Inflammatory macrophage treated with lipopolysaccharide for 1 hour (primary cell): ENCODE measurements at regions not wholly inside any gene's neighbourhood (a gene's known extent, or its start where the extent isn't known, plus 50 kb on each side); places are given as distances from the start of the nearest gene placed in this dataset.

ENCODE experiments used
- DNase-seq, 2 donors: peaks; one replicate each; pipeline ENCODE4 v3.0.0-alpha.2; 2020 to 2022

DNA sequence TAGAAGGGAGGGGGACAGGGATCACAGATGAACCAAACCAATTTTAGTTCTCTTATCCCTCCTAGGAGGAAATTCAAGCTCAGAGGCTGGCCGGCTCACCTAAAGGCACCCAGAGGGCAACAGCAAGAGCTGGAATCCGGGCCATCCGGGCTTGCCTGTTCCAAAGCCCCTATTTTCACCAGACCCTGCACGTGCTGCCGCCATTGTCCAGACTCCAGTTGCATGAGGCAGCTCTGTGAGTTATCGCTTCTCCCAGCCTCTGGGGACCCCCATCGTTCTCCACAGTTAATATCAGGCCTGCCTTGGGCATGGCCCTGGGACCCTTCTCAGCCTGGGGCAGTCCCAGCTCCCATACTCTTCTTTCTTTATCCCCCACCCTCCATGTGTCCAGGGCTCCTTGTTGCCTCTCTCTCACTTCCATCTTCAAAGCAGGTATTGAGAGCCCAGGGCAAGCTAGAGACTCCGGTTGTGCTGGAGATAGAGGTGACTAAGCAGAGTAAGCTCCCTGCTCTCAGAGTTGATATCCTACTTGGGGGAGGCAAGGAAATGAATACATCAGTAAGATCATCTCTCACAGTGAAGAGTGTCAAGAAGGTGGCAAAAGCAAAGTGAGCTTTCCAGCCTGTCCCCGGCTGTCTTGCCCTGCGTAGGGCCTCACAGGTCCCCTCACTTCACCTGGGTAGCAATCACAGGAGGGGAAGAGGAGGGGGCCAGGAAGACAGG lies 322.8 kb downstream of the UACA start:
- no peak for DNase-seq

GRCh38 chr15:70439880-70440279 lies 323.5 kb downstream of the UACA start:
- DNase-seq: no peak

DNA sequence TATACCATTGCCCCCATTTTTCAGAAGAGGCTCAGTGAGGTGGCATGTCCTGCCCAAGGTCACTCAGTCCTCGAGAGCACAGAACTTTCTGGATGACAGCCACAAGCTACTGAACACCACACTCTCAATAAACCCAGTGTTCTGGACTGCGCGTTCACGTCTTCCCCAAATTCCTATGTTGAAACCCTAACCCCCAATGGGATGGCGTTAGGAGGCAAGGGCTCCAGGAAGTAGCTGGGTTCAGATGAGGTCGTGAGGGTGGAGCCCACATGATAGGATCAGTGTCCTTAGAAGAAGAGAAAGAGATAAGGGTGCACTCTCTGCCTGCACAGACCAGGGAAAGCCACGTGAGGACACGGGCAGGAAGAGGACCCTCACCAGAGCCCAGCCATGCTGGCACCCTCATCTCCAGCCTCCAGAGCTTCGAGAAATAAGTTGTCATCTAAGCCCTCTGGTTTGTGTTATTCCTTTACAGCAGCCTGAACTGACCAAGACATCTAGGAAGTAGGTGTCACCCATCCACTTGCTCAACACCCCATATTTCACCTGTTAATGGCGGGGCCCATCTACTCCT lies 324.0 kb downstream of the UACA start:
- DNase-seq: no peak

- DNase-seq: no peak
These were observed 324.6 kb downstream of the UACA start for GRCh38 chr15:70438776-70439175.

- no peak for DNase-seq
These were observed 325.4 kb downstream of the UACA start for GRCh38 chr15:70437882-70438451.

- no peak for DNase-seq
These were observed 326.3 kb downstream of the UACA start for GRCh38 chr15:70437089-70437488.

DNA sequence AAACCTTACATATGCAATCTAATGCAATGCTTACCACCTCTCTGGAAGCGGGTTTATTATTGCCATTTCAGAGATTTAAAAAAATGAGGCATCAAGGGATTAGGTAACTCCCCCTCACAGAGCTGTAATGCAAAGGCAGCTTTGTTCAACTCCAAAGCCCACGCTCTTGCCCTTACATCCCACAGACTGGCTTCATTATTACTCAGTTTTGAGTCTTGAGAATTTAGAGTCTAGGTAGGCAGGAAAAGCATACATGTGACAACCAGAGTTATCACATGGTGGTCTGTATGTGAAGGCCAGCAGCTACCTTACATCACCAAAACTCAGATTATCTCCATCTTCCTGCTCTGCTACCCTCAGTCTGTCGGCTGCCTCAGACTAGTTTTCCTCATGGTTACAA lies 326.9 kb downstream of the UACA start:
- DNase-seq: no peak

GRCh38 chr15:70435872-70436271 lies 327.5 kb downstream of the UACA start:
- no peak for DNase-seq

DNA sequence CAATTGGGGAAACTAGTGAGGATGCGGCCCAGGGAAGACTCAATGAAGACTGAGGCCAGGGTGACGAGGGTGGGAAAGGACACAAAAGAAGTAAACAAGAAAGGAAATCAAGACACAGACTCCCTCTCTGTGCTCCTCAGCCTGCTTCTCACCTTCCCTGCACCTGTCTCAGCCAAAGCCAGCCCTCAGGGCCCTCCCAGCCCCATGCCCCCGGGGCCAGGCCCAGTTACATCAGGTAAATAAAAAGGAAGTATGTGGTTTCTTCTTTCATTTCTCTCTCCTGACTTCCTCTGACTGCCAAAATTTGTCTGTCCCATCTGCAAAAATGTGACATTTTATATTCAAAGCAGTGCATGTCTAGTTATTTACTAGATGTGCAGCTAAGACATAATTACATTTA lies 328.0 kb downstream of the UACA start:
- no peak for DNase-seq

GRCh38 chr15:70433586-70434324 lies 329.6 kb downstream of the UACA start:
- no peak for DNase-seq

DNA sequence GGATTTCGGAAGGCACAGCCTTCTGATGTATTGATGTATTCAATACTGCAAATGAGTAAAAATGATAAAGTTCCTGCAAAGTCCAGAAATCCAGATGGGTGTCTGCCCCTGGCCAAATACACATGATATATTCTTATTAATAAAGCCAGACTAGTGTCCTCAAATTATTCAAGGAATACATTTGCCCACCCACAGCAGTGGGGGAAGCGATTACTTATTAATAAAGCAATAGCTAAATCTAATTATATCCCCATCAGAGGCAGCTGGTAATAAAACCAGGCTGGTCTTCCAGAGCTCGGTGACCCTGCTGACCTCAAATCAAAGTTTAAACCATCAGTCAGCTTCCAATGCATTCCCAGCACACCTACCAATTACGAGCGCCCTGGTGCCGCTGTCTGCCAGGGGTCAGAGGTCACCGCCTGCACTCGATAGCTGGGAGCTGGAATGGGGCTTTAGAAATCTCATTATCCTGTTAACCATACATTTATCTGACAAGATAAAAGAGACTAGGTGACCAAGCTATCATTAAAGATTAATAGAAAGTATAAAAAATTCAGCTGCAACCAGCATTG lies 330.3 kb downstream of the UACA start:
- no peak for DNase-seq

DNA sequence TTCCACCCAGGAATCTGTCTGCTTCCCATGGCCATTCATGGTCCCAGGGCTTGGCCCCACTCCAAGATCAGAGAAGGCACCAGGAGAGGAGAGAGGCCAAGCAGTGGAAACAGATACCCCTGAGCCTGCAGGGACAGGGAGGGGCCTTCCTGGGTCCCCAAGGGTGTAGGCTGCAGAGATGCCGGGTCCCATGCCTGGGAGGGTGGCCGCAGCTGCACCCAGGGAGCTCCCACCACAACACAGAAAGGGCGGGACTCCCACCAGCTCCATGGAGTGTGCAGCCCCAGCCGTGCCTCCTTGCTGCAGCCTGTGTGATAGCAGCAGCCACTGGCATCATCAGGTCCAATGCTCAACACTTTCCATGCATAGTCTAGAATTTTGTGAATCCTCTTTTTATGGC lies 331.5 kb downstream of the UACA start:
- no peak for DNase-seq

GRCh38 chr15:70430069-70430468 lies 332.4 kb upstream of the TLE3 start:
- DNase-seq: peak; percentile 16 to 38

DNA sequence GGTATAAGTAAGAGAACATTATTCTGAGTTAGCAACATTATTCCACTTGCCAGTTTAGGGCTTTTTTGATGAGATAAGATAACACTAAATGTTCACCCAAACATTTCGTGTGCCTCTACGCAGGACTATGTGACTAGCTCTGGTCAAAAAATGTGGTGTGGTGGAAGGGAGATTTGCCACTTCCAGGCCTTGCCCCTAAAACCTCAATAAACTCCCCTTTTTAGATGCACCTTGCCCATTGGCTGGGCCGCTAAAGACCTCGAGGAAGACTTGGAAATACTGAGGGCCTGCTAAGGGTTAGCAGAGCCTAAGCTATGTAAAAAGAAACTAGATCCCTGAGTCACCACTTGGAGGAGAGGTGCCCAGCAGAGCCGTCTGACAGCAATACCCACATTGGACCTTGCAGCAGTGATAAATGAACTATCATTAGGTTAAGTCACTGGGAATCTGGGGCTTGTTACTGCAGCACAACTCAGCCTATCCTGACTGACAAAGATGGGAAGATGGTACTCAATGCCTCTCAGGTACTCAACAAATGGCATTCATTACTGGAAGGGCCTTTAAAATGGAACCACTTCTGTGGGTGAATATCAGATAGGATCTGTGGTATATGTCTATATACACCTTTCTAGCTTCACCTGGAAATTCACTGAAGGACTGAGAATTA lies 331.5 kb upstream of the TLE3 start:
- no peak for DNase-seq

- no peak for DNase-seq
These were observed 330.6 kb upstream of the TLE3 start for GRCh38 chr15:70428211-70428822.

DNA sequence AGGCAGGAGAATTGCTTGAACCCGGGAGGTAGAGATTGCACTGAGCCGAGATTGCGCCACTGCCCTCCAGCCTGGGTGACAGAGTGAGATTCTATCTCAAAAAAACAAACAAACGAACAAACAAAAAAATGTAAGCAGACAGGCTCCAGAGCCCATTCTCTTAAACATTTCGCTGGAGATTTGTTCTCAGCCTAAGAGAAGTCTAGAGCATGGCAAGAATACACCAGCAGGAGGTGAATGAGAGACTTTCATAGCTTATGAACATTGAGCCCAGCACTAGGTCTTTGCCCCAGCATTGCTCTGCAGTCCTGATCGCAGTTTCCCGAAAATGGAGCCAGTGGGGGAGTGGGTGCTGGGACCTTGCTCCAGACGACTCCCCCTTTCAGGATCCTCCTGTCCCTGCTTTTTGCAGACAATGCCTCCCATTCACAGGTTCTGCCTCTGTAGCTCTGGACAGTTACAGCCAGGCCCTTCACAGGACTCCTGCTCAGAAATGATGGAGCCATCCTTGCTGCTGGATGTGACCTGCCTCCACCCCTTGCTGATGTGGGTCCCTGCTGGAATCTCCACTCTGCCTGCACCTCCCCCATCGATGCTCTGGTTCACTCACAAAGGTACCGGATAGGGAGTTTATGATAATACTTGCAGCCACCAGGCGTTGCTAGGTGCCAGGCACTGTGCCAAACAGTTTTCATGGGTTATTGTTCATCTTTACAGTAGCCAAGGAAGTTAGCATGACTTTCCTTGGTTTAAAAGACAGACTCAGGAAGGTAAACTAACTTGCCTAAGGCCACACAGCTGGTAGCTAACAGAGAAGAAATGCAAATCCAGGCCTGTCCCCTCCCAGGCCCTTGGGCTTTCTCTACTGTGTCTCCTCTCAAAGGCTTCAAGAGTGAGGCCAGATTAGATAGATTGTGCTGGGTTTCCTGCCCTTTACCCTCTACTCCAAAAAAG lies 329.7 kb upstream of the TLE3 start:
- DNase-seq: no peak

GRCh38 chr15:70426096-70426821 lies 328.5 kb upstream of the TLE3 start:
- no peak for DNase-seq

- DNase-seq: peak in 1 of 2 donors; percentile 12
These were observed 327.3 kb upstream of the TLE3 start for GRCh38 chr15:70424937-70425411.

GRCh38 chr15:70423267-70423666 lies 325.6 kb upstream of the TLE3 start:
- no peak for DNase-seq

DNA sequence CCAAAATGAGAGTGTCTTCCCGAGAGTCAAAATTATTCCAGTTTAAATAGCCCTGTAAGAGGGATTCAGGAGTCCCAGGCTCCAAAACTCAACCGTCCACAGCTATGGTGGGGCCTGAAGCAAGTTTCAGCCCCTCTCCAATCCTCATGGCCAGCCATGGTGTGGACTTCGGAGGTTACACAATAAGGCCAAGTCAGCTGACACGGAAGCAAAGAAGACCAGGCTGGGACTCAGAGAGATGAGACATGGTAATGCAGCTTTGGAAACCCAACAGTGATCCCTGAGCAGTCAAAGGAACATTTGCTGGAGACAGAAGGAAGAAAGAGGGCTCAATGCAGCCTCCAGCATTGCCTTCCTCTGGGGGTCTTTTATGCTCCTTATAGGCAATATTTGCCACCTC lies 324.6 kb upstream of the TLE3 start:
- no peak for DNase-seq
